GM23338 (cell line): ENCODE measurements at regions not wholly inside any gene's neighbourhood (a gene's known extent, or its start where the extent isn't known, plus 50 kb on each side); places are given as distances from the start of the nearest gene placed in this dataset.

ENCODE experiments used
- ATAC-seq: fragments of 200-7000 bp; cut with Tn5 transposase; 3 replicates; pipeline ENCODE4 v1.9.1; 2020
- DNase-seq: peaks from one replicate; pipeline ENCODE4 v3.0.0-alpha.2; 2015; ENCODE audit warnings: low spot score
- H2AFZ ChIP-seq: fragments of 200-600 bp; sonication (generic); 2 replicates; pipeline ENCODE4 v1.8.0; 2016; ENCODE audit warnings: antibody characterized with exemption, mild to moderate bottlenecking, moderate library complexity
- H3F3A ChIP-seq: fragments of 200-600 bp; sonication (generic); replicated peaks from 2 replicates; pipeline ENCODE4 v1.8.0; 2017; ENCODE audit warnings: antibody characterized with exemption, mixed run types, low read depth
- H3K27ac ChIP-seq: fragments of 200-600 bp; sonication (generic); 2 replicates; pipeline ENCODE4 v1.6.1; 2016; ENCODE audit warnings: low read depth
- H3K27me3 ChIP-seq: fragments of 200-600 bp; sonication (generic); 2 replicates; pipeline ENCODE4 v1.8.0; 2016; ENCODE audit warnings: mild to moderate bottlenecking, mixed run types, moderate library complexity; ENCODE audit not compliant: insufficient read depth
- H3K36me3 ChIP-seq: fragments of 200-600 bp; sonication (generic); 2 replicates; pipeline ENCODE4 v1.8.0; 2016; ENCODE audit warnings: mild to moderate bottlenecking; ENCODE audit not compliant: insufficient read depth
- H3K4me1 ChIP-seq: fragments of 200-600 bp; sonication (generic); 2 replicates; pipeline ENCODE4 v1.8.0; 2016; ENCODE audit warnings: mild to moderate bottlenecking, moderate library complexity; ENCODE audit not compliant: insufficient read depth
- H3K4me2 ChIP-seq: fragments of 200-600 bp; sonication (generic); 2 replicates; pipeline ENCODE4 v1.7.1; 2017; ENCODE audit warnings: mixed run types
- H3K4me3 ChIP-seq: fragments of 200-600 bp; sonication (generic); 2 replicates; pipeline ENCODE4 v1.6.1; 2016; ENCODE audit warnings: mixed run types
- H3K79me2 ChIP-seq: fragments of 200-600 bp; sonication (generic); replicated peaks from 2 replicates; pipeline ENCODE4 v1.8.0; 2017; ENCODE audit warnings: mild to moderate bottlenecking; ENCODE audit not compliant: insufficient read depth
- H3K9me2 ChIP-seq: fragments of 200-600 bp; sonication (generic); 2 replicates; pipeline ENCODE4 v1.8.0; 2017; ENCODE audit not compliant: insufficient read depth
- H4K20me1 ChIP-seq: fragments of 200-600 bp; sonication (generic); replicated peaks from 2 replicates; pipeline ENCODE4 v1.8.0; 2017; ENCODE audit warnings: mild to moderate bottlenecking; ENCODE audit not compliant: insufficient read depth
- H3K27ac Mint-ChIP-seq: 2 replicates; pipeline ENCODE4 v1.8.0; 2020; ENCODE audit warnings: inconsistent platforms, mild to moderate bottlenecking, moderate library complexity, mixed read lengths
- H3K27me3 Mint-ChIP-seq: 3 replicates; pipeline ENCODE4 v1.8.0; 2022; ENCODE audit warnings: low read depth, mild to moderate bottlenecking, moderate library complexity, mixed read lengths, inconsistent platforms; ENCODE audit not compliant: insufficient read depth, poor library complexity
- H3K36me3 Mint-ChIP-seq: 3 replicates; pipeline ENCODE4 v1.8.0; 2021; ENCODE audit warnings: low read depth, mild to moderate bottlenecking, inconsistent platforms, moderate library complexity, mixed read lengths
- H3K4me1 Mint-ChIP-seq: 3 replicates; pipeline ENCODE4 v1.8.0; 2020; ENCODE audit warnings: mild to moderate bottlenecking, inconsistent platforms, mixed read lengths
- H3K4me3 Mint-ChIP-seq: 3 replicates; pipeline ENCODE4 v1.8.0; 2021; ENCODE audit warnings: moderate library complexity, mild to moderate bottlenecking, inconsistent platforms, mixed read lengths
- H3K9me3 Mint-ChIP-seq: 3 replicates; pipeline ENCODE4 v1.8.0; 2020; ENCODE audit warnings: moderate library complexity, mild to moderate bottlenecking, inconsistent platforms, mixed read lengths
- CREB1 ChIP-seq: fragments of 250-450 bp; sonication (Bioruptor Pico); IDR thresholded peaks from 2 replicates; pipeline ENCODE4 v1.5.0; 2020; ENCODE audit warnings: low read depth, mild to moderate bottlenecking, moderate library complexity
- EZH2 ChIP-seq: fragments of 200-600 bp; sonication (generic); IDR thresholded peaks from one replicate; pipeline ENCODE4 v1.8.0; 2017; ENCODE audit warnings: antibody characterized with exemption, mild to moderate bottlenecking, low read depth; ENCODE audit not compliant: unreplicated experiment
- EZH2phosphoT487 ChIP-seq: fragments of 200-600 bp; sonication (generic); IDR thresholded peaks from one replicate; pipeline ENCODE4 v1.8.1; 2018; ENCODE audit warnings: antibody characterized with exemption; ENCODE audit not compliant: unreplicated experiment
- JUNB ChIP-seq: IDR thresholded peaks from one replicate; pipeline ENCODE4 v1.6.1; 2016; ENCODE audit warnings: antibody characterized with exemption; ENCODE audit not compliant: unreplicated experiment
- NANOG ChIP-seq: IDR thresholded peaks from 2 replicates; pipeline ENCODE4 v1.6.1; 2016; ENCODE audit warnings: antibody characterized with exemption, borderline replicate concordance
- POLR2AphosphoS5 ChIP-seq: IDR thresholded peaks from 2 replicates; pipeline ENCODE4 v1.6.1; 2016; ENCODE audit warnings: antibody characterized with exemption, low read depth
- STAT1 ChIP-seq: IDR thresholded peaks from one replicate; pipeline ENCODE4 v1.6.1; 2016; ENCODE audit warnings: antibody characterized with exemption; ENCODE audit not compliant: unreplicated experiment
- ZNF114 ChIP-seq: fragments of 250-450 bp; sonication (Bioruptor Pico); IDR thresholded peaks from 2 replicates; pipeline ENCODE4 v1.5.0; 2020; ENCODE audit warnings: mild to moderate bottlenecking, moderate library complexity
- ZNF331 ChIP-seq: fragments of 250-450 bp; sonication (Bioruptor Pico); IDR thresholded peaks from 2 replicates; pipeline ENCODE4 v1.5.0; 2020; ENCODE audit warnings: low read depth, mild to moderate bottlenecking, moderate library complexity
- TF ChIP-seq, protein P1 (sequence below): IDR thresholded peaks from 2 replicates; pipeline ENCODE4 v1.6.1; 2016; ENCODE audit warnings: antibody characterized with exemption
- TF ChIP-seq, protein P2 (sequence below): fragments of 250-450 bp; sonication (Bioruptor Pico); IDR thresholded peaks from 2 replicates; pipeline ENCODE4 v1.5.0; 2020; ENCODE audit warnings: mild to moderate bottlenecking, moderate library complexity
- TF ChIP-seq, protein P3 (sequence below), 2 experiments: fragments of 200-600 bp in 1 of 2; sonication (generic) in 1 of 2; conservative IDR thresholded peaks; 2 replicates each; pipeline versions ENCODE4 v1.5.1 to v1.6.1; 2016 to 2017; ENCODE audit warnings: antibody characterized with exemption in 2 of 2, low read depth in 2 of 2, mild to moderate bottlenecking in 2 of 2, moderate library complexity in 1 of 2
- TF ChIP-seq, protein P4 (sequence below): IDR thresholded peaks from one replicate; pipeline ENCODE4 v1.6.1; 2018; ENCODE audit warnings: antibody characterized with exemption; ENCODE audit not compliant: unreplicated experiment

DNA sequence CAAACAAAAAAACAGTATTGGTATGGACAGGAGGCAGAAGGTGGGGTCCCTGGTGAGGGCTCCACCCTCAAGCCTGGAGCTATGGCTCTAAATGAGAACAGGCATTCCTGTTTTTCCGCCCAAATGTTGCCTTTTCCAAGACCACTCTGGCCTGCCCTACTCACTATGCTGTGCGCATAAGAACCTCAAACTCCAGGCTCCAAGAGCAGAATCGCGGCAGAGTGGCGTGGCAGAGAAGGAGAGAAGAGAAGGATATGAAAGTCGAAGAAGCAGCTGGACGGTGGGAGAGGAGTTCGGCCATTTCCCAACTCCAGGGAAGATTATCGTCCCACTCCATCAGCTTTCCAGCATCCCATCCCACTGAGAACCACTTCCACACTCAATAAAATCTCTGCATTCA lies 207.8 kb downstream of the FAT4 start:
- no peak overlapping the region for H3K4me3 ChIP-seq
- no peaks in the 10 kb centered on the region for H3K27me3 ChIP-seq
- ATAC-seq: peak; percentile 50
- peak overlapping the region; percentile 70 for H2AFZ ChIP-seq
- H3K4me2 ChIP-seq: no peak overlapping the region
- H3F3A ChIP-seq: no peaks in the 10 kb centered on the region
- H3K27ac Mint-ChIP-seq: no peak overlapping the region
- H3K4me1 ChIP-seq: peaks cover 19% of the 10 kb centered on the region; the same call in 1 of the 2 replicates
- H3K9me2 ChIP-seq: no peaks in the 10 kb centered on the region
- no peaks in the 10 kb centered on the region for H3K36me3 Mint-ChIP-seq
- H3K4me1 Mint-ChIP-seq: peaks cover 17% of the 10 kb centered on the region; the same call in 2 of the 3 replicates
- no peak overlapping the region for H3K4me3 Mint-ChIP-seq
- no peaks in the 10 kb centered on the region for H3K27me3 Mint-ChIP-seq
- TF ChIP-seq CREB1 (CRISPR knock-in tag): no peak
- no peak for TF ChIP-seq JUNB
- no peak for TF ChIP-seq EZH2phosphoT487
- no peak for TF ChIP-seq NANOG
- TF ChIP-seq, protein P1, sequence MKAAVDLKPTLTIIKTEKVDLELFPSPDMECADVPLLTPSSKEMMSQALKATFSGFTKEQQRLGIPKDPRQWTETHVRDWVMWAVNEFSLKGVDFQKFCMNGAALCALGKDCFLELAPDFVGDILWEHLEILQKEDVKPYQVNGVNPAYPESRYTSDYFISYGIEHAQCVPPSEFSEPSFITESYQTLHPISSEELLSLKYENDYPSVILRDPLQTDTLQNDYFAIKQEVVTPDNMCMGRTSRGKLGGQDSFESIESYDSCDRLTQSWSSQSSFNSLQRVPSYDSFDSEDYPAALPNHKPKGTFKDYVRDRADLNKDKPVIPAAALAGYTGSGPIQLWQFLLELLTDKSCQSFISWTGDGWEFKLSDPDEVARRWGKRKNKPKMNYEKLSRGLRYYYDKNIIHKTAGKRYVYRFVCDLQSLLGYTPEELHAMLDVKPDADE: no peak
- TF ChIP-seq ZNF331: no peak
- no peak for TF ChIP-seq POLR2AphosphoS5
- no peak for TF ChIP-seq STAT1
- TF ChIP-seq, protein P2, sequence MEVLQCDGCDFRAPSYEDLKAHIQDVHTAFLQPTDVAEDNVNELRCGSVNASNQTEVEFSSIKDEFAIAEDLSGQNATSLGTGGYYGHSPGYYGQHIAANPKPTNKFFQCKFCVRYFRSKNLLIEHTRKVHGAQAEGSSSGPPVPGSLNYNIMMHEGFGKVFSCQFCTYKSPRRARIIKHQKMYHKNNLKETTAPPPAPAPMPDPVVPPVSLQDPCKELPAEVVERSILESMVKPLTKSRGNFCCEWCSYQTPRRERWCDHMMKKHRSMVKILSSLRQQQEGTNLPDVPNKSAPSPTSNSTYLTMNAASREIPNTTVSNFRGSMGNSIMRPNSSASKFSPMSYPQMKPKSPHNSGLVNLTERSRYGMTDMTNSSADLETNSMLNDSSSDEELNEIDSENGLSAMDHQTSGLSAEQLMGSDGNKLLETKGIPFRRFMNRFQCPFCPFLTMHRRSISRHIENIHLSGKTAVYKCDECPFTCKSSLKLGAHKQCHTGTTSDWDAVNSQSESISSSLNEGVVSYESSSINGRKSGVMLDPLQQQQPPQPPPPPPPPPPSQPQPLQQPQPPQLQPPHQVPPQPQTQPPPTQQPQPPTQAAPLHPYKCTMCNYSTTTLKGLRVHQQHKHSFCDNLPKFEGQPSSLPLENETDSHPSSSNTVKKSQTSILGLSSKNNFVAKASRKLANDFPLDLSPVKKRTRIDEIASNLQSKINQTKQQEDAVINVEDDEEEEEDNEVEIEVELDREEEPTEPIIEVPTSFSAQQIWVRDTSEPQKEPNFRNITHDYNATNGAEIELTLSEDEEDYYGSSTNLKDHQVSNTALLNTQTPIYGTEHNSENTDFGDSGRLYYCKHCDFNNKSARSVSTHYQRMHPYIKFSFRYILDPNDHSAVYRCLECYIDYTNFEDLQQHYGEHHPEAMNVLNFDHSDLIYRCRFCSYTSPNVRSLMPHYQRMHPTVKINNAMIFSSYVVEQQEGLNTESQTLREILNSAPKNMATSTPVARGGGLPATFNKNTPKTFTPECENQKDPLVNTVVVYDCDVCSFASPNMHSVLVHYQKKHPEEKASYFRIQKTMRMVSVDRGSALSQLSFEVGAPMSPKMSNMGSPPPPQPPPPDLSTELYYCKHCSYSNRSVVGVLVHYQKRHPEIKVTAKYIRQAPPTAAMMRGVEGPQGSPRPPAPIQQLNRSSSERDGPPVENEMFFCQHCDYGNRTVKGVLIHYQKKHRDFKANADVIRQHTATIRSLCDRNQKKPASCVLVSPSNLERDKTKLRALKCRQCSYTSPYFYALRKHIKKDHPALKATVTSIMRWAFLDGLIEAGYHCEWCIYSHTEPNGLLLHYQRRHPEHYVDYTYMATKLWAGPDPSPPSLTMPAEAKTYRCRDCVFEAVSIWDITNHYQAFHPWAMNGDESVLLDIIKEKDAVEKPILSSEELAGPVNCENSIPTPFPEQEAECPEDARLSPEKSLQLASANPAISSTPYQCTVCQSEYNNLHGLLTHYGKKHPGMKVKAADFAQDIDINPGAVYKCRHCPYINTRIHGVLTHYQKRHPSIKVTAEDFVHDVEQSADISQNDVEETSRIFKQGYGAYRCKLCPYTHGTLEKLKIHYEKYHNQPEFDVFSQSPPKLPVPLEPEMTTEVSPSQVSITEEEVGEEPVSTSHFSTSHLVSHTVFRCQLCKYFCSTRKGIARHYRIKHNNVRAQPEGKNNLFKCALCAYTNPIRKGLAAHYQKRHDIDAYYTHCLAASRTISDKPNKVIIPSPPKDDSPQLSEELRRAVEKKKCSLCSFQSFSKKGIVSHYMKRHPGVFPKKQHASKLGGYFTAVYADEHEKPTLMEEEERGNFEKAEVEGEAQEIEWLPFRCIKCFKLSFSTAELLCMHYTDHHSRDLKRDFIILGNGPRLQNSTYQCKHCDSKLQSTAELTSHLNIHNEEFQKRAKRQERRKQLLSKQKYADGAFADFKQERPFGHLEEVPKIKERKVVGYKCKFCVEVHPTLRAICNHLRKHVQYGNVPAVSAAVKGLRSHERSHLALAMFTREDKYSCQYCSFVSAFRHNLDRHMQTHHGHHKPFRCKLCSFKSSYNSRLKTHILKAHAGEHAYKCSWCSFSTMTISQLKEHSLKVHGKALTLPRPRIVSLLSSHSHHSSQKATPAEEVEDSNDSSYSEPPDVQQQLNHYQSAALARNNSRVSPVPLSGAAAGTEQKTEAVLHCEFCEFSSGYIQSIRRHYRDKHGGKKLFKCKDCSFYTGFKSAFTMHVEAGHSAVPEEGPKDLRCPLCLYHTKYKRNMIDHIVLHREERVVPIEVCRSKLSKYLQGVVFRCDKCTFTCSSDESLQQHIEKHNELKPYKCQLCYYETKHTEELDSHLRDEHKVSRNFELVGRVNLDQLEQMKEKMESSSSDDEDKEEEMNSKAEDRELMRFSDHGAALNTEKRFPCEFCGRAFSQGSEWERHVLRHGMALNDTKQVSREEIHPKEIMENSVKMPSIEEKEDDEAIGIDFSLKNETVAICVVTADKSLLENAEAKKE (CRISPR knock-in tag): no peak
- TF ChIP-seq, protein P3, sequence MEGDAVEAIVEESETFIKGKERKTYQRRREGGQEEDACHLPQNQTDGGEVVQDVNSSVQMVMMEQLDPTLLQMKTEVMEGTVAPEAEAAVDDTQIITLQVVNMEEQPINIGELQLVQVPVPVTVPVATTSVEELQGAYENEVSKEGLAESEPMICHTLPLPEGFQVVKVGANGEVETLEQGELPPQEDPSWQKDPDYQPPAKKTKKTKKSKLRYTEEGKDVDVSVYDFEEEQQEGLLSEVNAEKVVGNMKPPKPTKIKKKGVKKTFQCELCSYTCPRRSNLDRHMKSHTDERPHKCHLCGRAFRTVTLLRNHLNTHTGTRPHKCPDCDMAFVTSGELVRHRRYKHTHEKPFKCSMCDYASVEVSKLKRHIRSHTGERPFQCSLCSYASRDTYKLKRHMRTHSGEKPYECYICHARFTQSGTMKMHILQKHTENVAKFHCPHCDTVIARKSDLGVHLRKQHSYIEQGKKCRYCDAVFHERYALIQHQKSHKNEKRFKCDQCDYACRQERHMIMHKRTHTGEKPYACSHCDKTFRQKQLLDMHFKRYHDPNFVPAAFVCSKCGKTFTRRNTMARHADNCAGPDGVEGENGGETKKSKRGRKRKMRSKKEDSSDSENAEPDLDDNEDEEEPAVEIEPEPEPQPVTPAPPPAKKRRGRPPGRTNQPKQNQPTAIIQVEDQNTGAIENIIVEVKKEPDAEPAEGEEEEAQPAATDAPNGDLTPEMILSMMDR (conservative IDR thresholded peaks at IDR 0.05; ENCODE audit: low read depth in 2 of 2): no peak
- TF ChIP-seq ZNF114 (CRISPR knock-in tag): no peak
- TF ChIP-seq, protein P4, sequence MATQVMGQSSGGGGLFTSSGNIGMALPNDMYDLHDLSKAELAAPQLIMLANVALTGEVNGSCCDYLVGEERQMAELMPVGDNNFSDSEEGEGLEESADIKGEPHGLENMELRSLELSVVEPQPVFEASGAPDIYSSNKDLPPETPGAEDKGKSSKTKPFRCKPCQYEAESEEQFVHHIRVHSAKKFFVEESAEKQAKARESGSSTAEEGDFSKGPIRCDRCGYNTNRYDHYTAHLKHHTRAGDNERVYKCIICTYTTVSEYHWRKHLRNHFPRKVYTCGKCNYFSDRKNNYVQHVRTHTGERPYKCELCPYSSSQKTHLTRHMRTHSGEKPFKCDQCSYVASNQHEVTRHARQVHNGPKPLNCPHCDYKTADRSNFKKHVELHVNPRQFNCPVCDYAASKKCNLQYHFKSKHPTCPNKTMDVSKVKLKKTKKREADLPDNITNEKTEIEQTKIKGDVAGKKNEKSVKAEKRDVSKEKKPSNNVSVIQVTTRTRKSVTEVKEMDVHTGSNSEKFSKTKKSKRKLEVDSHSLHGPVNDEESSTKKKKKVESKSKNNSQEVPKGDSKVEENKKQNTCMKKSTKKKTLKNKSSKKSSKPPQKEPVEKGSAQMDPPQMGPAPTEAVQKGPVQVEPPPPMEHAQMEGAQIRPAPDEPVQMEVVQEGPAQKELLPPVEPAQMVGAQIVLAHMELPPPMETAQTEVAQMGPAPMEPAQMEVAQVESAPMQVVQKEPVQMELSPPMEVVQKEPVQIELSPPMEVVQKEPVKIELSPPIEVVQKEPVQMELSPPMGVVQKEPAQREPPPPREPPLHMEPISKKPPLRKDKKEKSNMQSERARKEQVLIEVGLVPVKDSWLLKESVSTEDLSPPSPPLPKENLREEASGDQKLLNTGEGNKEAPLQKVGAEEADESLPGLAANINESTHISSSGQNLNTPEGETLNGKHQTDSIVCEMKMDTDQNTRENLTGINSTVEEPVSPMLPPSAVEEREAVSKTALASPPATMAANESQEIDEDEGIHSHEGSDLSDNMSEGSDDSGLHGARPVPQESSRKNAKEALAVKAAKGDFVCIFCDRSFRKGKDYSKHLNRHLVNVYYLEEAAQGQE: no peak
- no peak for TF ChIP-seq EZH2
- H3K27ac ChIP-seq: no peak overlapping the region
- H3K9me3 Mint-ChIP-seq: no peaks in the 10 kb centered on the region
- H3K79me2 ChIP-seq: no peaks in the 10 kb centered on the region
- peak; percentile 14 for DNase-seq
- no peaks in the 10 kb centered on the region for H4K20me1 ChIP-seq
- H3K36me3 ChIP-seq: no peaks in the 10 kb centered on the region
